22Rv1 (cell line): ENCODE measurements at regions not wholly inside any gene's neighbourhood (a gene's known extent, or its start where the extent isn't known, plus 50 kb on each side); places are given as distances from the start of the nearest gene placed in this dataset.

ENCODE experiments used
- H3K27ac ChIP-seq: fragments of 450-650 bp; 2 replicates; pipeline ENCODE4 v1.5.1; 2017
- CTCF ChIP-seq: fragments of 450-650 bp; IDR thresholded peaks from 2 replicates; pipeline ENCODE4 v1.5.1; 2017; ENCODE audit warnings: mild to moderate bottlenecking
- ZFX ChIP-seq: fragments of 450-650 bp; IDR thresholded peaks from 2 replicates; pipeline ENCODE4 v1.6.1; 2017; ENCODE audit warnings: antibody characterized with exemption, borderline replicate concordance

GRCh38 chr6:44569931-44570385 is 182.5 kb downstream of the CDC5L start:
- H3K27ac ChIP-seq: no peak overlapping the region
- TF ChIP-seq ZFX (no peak), CTCF (no peak)

GRCh38 chr6:44571510-44571909 is 184.0 kb downstream of the CDC5L start:
- no peak overlapping the region for H3K27ac ChIP-seq
- no peak for TF ChIP-seq CTCF
- no peak for TF ChIP-seq ZFX

- TF ChIP-seq ZFX (no peak), CTCF (no peak)
- H3K27ac ChIP-seq: no peak overlapping the region
These were observed 184.8 kb downstream of the CDC5L start for GRCh38 chr6:44572346-44572745.

- H3K27ac ChIP-seq: no peak overlapping the region
- TF ChIP-seq ZFX (no peak), CTCF (no peak)
These were observed 188.1 kb downstream of the CDC5L start for GRCh38 chr6:44575644-44576043.

- TF ChIP-seq ZFX (no peak), CTCF (no peak)
These were observed 188.7 kb downstream of the CDC5L start for GRCh38 chr6:44576132-44576631.

GRCh38 chr6:44580901-44581300 is 193.4 kb downstream of the CDC5L start:
- no peak overlapping the region for H3K27ac ChIP-seq
- TF ChIP-seq CTCF (no peak), ZFX (no peak)

More at GRCh38 chr6:44576132-44576631, 188.7 kb downstream of the CDC5L start:
- no peak overlapping the region for H3K27ac ChIP-seq

DNA sequence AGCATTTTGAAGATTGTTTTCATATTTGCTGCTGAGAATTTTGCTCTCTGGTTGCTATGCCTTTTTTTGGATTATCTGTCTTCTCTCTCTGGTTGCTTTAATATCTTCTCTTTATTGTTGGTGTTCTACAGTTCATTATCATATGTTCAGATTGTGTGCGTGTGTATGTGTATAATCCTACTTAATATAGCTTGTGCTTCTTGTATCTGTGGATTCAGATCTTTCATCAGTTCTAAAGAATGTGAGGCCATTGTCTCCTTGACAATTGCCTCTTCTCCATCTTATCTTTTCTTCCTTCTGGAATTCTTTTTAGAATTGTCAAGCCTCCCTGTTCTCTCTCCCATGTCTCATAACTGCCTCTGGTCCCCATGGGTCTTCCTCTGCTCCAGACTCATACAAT is 195.4 kb downstream of the CDC5L start:
- no peak for TF ChIP-seq CTCF
- no peak for TF ChIP-seq ZFX
- H3K27ac ChIP-seq: no peak overlapping the region
